Neural crest cell (in vitro differentiated cells): ENCODE measurements at regions not wholly inside any gene's neighbourhood (a gene's known extent, or its start where the extent isn't known, plus 50 kb on each side); places are given as distances from the start of the nearest gene placed in this dataset.

ENCODE experiments used
- DNase-seq: peaks from one replicate; pipeline ENCODE4 v3.0.0; 2021; ENCODE audit warnings: low read depth, mixed read lengths, low spot score
- H3K27ac Mint-ChIP-seq: one replicate; pipeline ENCODE4 v1.8.0; 2021; ENCODE audit warnings: mild to moderate bottlenecking, mixed read lengths; ENCODE audit not compliant: unreplicated experiment
- H3K27me3 Mint-ChIP-seq: 2 replicates; pipeline ENCODE4 v1.8.0; 2021; ENCODE audit warnings: low read depth, mild to moderate bottlenecking, mixed read lengths
- H3K36me3 Mint-ChIP-seq: 2 replicates; pipeline ENCODE4 v1.8.0; 2021; ENCODE audit warnings: low read depth, mild to moderate bottlenecking, mixed read lengths
- H3K4me1 Mint-ChIP-seq: 2 replicates; pipeline ENCODE4 v1.8.0; 2021; ENCODE audit warnings: mixed read lengths
- H3K4me3 Mint-ChIP-seq: one replicate; pipeline ENCODE4 v1.8.0; 2021; ENCODE audit warnings: mild to moderate bottlenecking, mixed read lengths
- H3K9me3 Mint-ChIP-seq: 2 replicates; pipeline ENCODE4 v1.8.0; 2021; ENCODE audit warnings: mixed read lengths
- TF ChIP-seq, protein P1 (sequence below): fragments of 200-600 bp; sonication (generic); conservative IDR thresholded peaks from 2 replicates; pipeline ENCODE4 v1.5.0; 2021; ENCODE audit warnings: antibody characterized with exemption, mild to moderate bottlenecking

DNA sequence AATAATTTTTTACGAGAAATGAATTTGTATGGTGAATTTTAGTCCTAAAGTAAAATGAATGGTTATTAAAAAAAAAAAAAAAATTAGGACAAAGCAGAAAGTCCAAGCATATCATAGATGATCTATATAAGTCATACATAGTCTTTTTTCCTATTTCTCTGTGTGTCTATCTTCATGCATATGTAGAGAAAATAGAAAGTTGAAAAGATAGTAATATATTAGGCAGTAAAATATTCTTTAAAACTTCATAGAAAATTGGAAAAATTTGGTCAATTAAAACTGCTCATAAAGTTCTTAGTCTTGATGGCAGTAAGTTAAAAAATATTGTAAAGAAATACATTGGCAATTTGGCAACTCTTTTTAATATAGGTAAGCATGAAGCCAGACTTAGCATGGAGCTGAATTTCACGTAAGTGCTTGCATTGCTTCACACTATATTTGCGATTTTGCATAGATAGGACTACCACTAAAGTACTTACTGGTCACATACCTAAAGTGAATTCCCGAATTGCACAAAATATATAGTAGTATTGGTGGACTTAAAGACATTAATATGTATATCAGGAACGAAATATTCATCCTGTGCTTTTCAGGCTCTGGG, 303.8 kb downstream of the IPO8 start:
- H3K36me3 Mint-ChIP-seq = peaks cover 5% of the 10 kb centered on the region
- no peak overlapping the region for H3K27ac Mint-ChIP-seq
- H3K27me3 Mint-ChIP-seq = no peaks in the 10 kb centered on the region
- DNase-seq = no peak
- peaks cover 30% of the 10 kb centered on the region for H3K9me3 Mint-ChIP-seq
- no peak overlapping the region for H3K4me3 Mint-ChIP-seq
- TF ChIP-seq, protein P1, sequence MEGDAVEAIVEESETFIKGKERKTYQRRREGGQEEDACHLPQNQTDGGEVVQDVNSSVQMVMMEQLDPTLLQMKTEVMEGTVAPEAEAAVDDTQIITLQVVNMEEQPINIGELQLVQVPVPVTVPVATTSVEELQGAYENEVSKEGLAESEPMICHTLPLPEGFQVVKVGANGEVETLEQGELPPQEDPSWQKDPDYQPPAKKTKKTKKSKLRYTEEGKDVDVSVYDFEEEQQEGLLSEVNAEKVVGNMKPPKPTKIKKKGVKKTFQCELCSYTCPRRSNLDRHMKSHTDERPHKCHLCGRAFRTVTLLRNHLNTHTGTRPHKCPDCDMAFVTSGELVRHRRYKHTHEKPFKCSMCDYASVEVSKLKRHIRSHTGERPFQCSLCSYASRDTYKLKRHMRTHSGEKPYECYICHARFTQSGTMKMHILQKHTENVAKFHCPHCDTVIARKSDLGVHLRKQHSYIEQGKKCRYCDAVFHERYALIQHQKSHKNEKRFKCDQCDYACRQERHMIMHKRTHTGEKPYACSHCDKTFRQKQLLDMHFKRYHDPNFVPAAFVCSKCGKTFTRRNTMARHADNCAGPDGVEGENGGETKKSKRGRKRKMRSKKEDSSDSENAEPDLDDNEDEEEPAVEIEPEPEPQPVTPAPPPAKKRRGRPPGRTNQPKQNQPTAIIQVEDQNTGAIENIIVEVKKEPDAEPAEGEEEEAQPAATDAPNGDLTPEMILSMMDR = no peak
- H3K4me1 Mint-ChIP-seq = no peaks in the 10 kb centered on the region

GRCh38 chr12:30385706-30386105, 310.0 kb downstream of the IPO8 start:
- Mint-ChIP-seq H3K9me3 (peaks cover 21% of the 10 kb centered on the region), H3K4me1 (no peaks in the 10 kb centered on the region), H3K27ac (no peak overlapping the region), H3K36me3 (peaks cover 2% of the 10 kb centered on the region), H3K27me3 (no peaks in the 10 kb centered on the region), H3K4me3 (no peak overlapping the region)
- DNase-seq = no peak
- TF ChIP-seq, protein P1 = no peak

DNA sequence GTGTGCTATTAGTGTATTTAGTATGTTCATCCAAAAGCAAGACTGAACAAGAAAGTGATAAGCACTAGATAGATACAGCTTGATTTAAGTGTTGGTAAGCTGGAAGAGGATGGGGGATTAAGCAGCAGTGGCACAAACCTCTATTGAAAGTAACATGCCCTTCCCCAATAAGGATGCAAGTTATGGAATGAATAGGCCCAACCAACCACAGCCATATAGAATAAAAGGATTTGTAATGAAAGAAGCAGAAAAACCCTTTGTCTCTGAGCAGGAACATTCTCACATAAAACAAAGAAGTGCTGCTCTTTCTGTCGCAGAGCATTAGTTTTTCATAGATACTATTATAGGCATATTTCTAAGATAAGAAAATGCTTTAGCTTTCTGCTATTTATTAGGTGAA, 310.7 kb downstream of the IPO8 start:
- DNase-seq = no peak
- no peaks in the 10 kb centered on the region for H3K36me3 Mint-ChIP-seq
- H3K4me3 Mint-ChIP-seq = no peak overlapping the region
- no peaks in the 10 kb centered on the region for H3K4me1 Mint-ChIP-seq
- H3K27me3 Mint-ChIP-seq = no peaks in the 10 kb centered on the region
- TF ChIP-seq, protein P1 = no peak
- H3K9me3 Mint-ChIP-seq = peaks cover 16% of the 10 kb centered on the region
- no peak overlapping the region for H3K27ac Mint-ChIP-seq

DNA sequence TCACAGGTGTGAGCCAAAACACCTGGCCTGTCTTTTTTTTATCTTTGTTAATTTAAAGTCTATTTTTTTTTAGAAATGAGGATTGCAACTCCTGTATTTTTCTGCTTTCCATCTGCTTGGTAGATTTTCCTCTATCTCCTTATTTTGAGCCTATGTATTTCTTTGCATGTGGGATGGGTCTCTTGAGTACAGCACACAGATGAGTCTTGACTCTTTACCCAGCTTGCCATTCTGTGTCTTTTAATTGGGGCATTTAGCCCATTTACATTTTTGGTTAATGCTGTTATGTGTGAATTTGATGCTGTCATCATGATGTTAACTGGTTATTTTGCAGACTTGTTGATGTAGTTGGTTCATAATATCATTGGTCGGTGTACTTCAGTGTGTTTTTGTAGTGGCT, 317.4 kb downstream of the IPO8 start:
- H3K9me3 Mint-ChIP-seq = peaks cover 14% of the 10 kb centered on the region
- TF ChIP-seq, protein P1 = no peak
- no peaks in the 10 kb centered on the region for H3K36me3 Mint-ChIP-seq
- DNase-seq = no peak
- H3K4me3 Mint-ChIP-seq = no peak overlapping the region
- H3K27ac Mint-ChIP-seq = no peak overlapping the region
- no peaks in the 10 kb centered on the region for H3K4me1 Mint-ChIP-seq
- H3K27me3 Mint-ChIP-seq = no peaks in the 10 kb centered on the region

DNA sequence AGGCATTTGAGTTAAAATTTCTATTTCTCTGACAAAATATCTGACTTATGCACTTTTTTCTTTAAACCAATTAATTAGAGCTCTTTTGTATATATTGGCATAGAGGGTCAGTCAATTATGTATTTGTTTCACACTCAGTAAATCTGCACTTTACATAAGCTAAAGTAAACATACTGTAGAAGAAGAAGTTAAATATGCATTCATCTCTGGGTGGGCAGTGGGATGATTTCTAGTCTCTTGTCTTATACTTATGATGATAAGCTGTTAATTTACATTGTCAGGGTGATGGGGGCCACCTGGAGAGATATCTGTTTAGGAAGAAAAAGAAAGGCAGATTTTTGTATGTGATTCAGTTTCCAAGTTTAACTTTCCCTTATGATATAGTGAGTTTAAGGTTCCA, 330.8 kb downstream of the IPO8 start:
- Mint-ChIP-seq H3K4me3 (no peak overlapping the region), H3K27ac (no peak overlapping the region), H3K36me3 (no peaks in the 10 kb centered on the region), H3K4me1 (no peaks in the 10 kb centered on the region), H3K27me3 (no peaks in the 10 kb centered on the region), H3K9me3 (peaks cover 14% of the 10 kb centered on the region)
- TF ChIP-seq, protein P1 = no peak
- DNase-seq = no peak
